IPS DF 4.7 (cell line): ENCODE measurements at regions not wholly inside any gene's neighbourhood (a gene's known extent, or its start where the extent isn't known, plus 50 kb on each side); places are given as distances from the start of the nearest gene placed in this dataset.
"Not testable (repeated sequence)": the region's sequence is repeated elsewhere in the genome, so short reads cannot be mapped to it uniquely, and the experiment has no call there.

Source experiments
- DNase-seq: peaks from one replicate; pipeline ENCODE4 v3.0.0-alpha.2; 2013; ENCODE audit warnings: low spot score; ENCODE audit errors: extremely low read depth

DNA sequence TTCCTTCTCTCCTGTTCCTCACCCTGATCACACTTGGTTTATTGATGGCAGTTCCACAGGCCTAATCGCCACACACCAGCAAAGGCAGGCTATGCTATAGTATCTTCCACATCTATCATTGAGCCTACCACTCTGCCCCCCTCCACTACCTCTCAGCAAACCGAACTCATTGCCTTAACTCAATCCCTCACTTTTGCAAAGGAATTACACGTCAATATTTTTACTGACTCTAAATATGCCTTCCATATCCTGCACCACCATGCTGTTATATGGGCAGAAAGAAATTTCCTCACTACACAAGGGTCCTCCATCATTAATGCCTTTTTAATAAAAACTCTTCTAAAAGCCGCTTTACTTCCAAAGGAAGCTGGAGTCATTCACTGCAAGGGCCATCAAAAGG lies 93.4 kb upstream of the TRIM24 start:
- not testable (repeated sequence) for DNase-seq

GRCh38 chr7:138369797-138370196 lies 90.3 kb upstream of the TRIM24 start:
- DNase-seq: no peak

DNA sequence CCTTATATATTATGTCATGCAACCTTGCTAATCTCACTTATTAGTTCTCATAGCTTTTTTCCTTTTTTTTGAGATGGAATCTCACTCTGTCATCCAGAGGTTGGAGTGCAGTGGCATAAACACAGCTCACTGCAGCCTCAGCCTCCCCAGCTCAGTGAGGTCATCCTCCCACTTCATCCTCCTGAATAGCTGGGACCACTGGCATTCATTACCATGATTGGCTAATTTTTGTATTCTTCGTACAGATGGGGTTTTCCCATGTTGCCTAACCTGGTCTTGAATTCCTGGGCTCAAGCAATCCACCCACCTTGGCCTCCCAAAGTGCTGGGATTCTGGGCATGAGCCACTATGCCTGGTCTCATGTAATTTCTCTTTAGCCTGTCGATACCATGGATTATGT lies 89.1 kb upstream of the TRIM24 start:
- no peak for DNase-seq

GRCh38 chr7:138374119-138374693 lies 85.9 kb upstream of the TRIM24 start:
- no peak for DNase-seq

GRCh38 chr7:138377306-138377705 lies 82.8 kb upstream of the TRIM24 start:
- DNase-seq: no peak

DNA sequence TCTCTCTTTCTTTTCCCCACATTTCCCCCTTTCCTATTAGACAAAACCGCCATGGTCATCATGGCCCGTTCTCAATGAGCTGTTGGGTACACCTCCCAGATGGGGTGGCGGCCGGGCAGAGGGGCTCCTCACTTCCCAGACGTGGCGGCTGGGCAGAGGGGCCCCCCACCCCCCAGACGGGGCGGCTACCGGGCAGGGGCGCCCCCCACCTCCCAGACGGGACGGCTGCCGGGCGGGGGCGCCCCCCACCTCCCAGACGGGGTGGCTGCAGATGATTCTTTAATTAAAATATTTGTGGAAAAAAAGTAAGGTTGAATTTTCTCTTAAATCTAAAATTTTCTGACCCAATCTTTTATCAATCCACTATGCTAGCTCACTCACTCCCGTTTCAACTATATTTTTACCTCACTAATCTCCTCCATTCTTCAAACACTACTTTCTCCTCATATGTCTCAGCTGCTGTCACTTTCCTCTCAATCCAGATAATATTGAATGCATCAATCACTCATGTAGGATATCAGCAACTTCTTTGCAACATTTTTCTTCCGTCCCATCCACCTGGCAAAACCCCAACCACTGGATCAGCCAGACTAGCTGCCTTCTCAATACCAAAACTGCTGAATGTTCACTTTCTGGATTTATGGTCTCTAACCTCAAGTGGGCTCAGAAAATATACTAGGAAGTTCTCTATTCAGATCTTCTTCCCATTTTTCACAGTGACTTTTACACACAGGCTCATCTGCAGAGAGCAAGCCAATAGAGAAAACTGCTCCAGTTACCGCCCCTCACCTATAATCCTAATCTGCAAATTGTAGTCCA lies 81.1 kb upstream of the TRIM24 start:
- no peak for DNase-seq

GRCh38 chr7:138382862-138383565 lies 77.0 kb upstream of the TRIM24 start:
- no peak for DNase-seq

GRCh38 chr7:138386821-138387220 lies 73.2 kb upstream of the TRIM24 start:
- DNase-seq: no peak

- DNase-seq: no peak
Measured at GRCh38 chr7:138387755-138388475, 72.1 kb upstream of the TRIM24 start.

- DNase-seq: no peak
Measured at GRCh38 chr7:138388673-138389491, 71.2 kb upstream of the TRIM24 start.

- DNase-seq: no peak
Measured at GRCh38 chr7:138395763-138396162, 64.3 kb upstream of the TRIM24 start.

DNA sequence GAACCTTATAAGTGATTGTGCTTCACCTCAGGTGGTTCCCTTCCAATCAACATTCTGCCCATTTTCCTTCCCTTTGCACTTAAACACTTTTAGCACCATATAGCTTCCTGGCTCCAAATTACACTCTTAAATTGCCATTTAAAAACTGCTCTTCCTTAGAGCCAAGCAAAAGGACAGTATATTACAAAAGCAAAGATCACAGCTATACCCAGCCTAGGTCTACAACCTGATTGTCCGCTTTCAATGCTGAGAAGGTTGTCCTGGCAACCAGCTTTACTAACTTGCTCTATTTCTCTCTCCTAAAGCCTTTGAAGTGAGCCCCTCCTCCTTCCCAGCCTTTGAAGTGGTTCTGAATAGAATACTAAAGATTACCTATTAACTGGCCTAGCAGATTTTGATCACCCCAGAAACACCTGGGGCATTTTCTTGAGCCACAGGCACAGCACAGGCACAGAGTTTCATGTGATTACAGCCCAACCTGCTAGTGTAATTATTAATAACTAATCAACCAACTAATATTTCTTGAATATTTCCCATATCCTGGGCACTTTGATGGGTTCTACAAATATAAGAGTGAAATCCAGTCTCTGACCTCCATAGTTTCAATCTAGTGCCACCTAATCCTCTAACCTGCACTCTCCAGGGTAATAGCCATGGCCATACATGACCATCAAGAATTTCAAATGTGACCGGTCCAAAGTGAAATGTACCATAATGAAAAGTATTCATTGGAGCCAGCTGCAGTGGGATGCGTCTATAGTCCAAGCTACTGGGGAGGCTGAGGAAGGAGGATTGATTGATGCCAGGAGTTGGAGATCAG lies 63.6 kb upstream of the TRIM24 start:
- peak; percentile 36 for DNase-seq

GRCh38 chr7:138397071-138397433 lies 63.0 kb upstream of the TRIM24 start:
- not testable (repeated sequence) for DNase-seq

DNA sequence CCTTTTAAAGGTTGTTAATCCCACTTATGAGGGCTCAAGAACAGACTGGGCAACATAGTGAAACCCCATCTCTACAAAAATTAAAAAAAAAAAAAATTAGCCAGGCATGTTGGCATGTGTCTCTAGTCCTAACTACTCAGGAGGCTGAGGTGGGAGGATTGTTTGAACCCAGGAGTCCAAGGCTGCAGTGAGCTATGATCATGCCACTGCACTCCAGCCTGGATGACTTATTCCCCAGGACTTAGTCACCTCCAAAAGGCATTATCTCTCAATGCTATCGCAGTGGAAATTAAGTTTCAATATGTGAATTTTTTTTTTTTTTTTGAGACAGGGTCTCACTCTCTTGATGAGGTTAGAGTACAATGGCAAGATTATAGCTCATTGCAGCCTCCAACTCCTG lies 61.2 kb upstream of the TRIM24 start:
- no peak for DNase-seq

DNA sequence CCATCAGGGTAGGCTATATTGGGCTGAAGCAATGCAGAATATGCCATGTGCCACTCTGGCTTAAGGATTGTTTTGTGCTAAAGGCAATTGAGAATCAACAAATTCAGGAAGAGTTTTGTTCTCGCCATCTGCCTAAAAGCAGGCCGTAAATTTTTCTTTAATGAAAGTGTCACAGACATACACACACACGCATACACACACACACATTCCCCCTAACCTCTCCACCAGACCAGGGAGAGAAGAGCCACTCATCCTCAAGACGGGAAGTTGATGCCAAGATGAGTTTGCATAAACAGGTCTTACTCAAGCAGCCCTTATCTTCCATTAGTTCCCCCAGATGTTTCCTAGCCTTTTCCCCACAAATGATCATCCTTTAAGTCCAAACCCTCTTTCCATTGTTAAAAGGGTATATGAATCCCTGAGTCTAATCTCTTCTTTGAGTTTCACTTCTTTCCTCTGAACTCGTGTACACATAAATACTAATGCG lies 59.6 kb upstream of the TRIM24 start:
- no peak for DNase-seq

- no peak for DNase-seq
Measured at GRCh38 chr7:138402749-138403148, 57.3 kb upstream of the TRIM24 start.

DNA sequence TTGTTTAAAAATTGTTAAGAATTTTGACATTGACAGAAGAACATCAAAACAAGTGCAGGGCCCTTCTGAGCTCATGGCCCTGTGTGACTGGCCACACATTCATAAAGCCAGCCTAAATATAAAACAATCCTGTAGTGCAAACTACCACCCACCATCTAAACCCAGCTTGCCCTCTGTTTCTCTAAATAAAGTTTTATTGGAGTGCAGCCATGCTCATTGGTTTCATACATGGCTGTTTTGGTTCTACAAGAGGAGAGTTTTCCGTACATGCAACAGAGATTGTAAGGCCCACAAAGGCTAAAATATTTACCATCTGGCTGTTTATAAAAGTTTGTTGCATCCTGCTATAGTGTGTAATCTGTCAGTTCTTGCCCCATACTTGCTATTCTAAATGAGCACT lies 54.6 kb upstream of the TRIM24 start:
- DNase-seq: no peak

GRCh38 chr7:138407792-138408191 lies 52.3 kb upstream of the TRIM24 start:
- no peak for DNase-seq
